GM21786 (cell line): ENCODE measurements at regions not wholly inside any gene's neighbourhood (a gene's known extent, or its start where the extent isn't known, plus 50 kb on each side); places are given as distances from the start of the nearest gene placed in this dataset.

Experiments used
- ATAC-seq: cut with Tn5 transposase; IDR thresholded peaks from one replicate; pipeline ENCODE4 v1.9.1; 2021; ENCODE audit not compliant: unreplicated experiment

DNA sequence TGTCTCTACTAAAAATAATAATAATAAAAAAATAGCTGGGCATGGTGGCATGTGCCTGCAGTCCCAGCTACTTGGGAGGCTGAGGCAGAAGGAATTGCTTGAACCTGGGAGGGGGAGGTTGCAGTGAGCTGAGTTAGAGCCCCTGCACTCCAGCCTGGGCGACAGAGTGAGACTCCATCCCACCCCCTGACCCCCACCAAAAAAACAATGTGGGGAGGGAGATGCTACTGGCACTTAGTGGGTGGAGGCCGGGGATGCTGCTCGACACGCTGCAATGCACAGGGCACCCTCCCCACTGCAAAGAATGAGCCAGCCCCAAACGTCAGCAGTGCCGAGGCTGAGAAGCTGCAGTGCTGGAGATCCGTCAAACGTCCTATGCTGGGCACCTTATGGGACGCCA is 77.5 kb upstream of the MAP1LC3B2 start:
- no peak for ATAC-seq

DNA sequence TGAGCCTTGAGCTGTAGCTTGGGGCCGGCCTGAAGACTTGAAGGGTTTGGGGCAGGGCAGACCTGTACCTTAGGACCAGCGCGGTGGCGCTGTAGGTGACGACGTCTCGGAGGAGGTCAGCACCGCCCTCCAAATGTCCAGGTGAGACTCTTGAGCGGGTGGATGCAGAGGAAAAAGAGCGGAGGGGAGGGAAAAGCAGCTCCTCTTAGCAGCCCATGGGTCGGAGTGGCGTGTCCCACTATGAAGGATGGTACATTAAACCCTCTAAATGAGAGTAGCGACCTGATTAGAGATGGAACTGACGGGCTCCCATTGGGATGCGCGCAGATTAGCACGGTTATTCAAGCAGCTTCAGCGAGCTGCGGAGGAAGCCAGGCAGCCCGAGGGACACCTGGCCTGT is 77.0 kb upstream of the MAP1LC3B2 start:
- no peak for ATAC-seq

DNA sequence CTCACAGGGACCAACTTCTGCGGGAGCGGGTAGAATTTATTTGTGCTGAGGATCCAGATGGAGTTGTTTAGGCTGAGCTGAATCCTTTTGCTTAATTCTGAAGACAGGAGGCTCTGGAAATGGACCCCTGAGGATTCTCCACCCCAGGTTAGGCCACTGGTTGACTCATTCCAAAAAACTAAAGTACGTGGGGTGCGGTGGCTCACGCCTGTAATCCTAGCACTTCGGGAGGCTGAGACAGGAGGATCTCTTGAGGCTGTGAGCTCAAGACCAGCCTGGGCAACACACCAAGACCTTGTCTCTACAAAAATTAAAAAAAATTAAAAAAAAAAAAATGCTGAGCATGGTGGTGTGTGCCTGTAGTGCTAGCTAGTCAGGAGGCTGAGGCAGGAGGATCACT is 76.3 kb upstream of the MAP1LC3B2 start:
- no peak for ATAC-seq

DNA sequence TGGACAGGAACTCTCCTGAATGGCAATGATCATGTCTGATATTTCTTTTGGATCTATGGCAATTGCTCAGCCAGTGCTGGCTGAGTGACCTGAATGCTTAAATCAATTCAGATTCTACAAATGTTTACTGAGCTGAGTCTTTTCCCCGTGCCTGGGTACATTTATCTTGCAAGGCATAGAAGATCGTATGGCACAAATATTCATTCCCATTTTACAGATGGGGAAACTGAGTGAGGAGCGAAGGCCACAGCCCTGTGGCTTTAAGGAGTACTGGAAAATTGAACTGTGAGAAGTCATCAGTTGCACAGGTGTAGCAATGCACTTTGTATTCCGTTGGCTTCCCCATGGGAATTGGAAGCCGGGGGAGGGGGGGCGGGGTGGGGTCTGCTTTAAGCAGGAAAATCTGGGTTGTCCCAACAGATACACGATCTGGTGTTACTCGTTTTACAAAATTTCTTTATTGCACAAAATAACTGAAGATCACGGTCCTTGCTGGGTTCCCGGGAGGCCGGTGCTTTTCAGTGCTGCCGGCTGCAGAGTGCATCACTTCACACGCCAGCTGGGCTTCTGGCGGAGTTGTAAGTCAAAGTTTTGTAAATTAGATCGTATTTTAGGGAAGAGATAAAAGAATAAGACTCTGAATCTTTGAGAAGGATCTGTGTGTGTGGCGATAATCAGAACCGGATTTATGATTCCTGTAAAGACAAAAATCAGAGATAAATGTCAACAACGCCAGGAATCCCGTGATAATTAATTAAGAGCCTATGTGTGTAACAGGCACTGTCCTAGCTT is 75.0 kb upstream of the MAP1LC3B2 start:
- ATAC-seq: no peak

DNA sequence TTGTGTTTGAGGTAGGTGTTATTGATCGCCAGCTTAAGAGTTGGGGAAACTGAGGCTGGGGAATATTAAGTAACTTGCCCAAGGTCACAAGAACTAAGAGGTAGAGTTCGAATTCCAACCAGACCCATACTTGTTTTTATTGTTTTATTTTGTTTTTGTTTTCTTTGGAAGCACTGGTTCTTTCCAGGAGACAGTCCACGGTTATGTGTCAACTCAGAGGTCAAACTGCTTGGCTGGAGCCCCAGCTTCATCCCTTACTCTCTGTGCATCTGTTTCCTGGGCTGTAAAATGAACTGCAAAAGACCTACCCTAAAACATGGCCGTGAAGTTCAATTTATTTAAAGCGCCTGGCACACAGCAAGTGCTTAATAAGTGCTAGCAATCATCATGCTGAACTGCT is 74.4 kb upstream of the MAP1LC3B2 start:
- no peak for ATAC-seq

DNA sequence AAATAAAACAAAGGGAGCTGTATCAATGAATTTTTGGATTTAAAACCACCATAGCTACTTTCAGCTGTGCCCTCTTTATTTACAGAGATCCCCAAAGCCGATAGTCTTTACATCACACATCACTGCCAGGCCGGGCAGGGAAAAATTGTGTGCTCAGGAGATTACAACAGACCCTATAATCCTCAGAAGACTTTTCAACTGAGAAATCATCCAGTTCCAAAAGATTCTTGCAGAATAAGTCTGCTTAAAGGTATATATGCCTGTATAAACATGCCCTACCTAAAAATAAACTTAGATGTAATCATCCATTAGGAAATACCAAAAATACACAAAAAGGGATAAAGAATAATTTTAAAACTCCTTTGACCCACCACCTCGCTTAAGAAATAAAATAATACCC is 70.1 kb upstream of the MAP1LC3B2 start:
- no peak for ATAC-seq

DNA sequence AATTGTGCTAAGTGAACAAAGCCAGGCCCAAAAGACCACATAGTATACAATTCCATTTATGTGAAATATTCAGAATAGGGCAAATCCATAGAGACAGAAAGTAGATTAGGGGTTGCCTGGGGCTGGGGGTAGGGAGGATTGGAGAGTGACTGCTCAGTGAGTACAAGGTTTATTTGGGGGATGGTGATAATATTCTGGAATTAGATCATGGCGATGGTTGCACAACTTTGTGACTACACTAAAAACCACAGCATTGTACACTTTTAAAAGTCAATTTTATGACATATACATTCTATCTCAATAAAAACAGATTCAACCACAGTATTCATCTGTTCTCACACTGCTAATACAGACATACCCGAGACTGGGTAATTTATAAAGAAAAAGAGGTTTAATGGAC is 68.7 kb upstream of the MAP1LC3B2 start:
- no peak for ATAC-seq

DNA sequence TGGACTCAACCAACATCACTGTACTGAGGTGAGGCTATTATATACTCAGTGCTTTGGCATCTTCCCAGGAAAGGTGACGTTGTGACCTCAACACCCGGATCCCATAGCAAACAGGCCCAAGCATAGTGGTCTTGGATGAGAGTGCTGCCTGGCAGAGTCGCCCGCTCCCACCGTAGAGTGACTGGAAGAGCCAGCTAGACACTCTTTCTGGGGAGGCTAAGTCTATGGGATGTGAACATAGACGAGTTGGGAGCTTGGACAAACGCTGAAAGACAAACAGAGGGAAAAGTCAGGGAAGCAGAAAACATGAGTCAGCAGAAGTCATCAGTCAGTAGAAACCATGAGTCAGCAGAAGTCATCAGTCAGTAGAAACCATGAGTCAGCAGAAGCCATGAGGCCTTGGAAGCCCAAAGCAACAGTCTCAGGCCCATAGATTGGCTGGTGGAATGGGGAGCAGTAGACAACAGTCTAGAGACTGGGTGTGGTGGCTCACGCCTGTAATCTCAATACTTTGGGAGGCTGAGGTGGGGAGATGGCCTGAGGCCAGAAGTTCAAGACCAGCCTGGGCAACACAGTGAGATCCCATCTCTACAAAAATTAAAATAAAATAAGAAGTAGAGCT is 66.4 kb upstream of the MAP1LC3B2 start:
- no peak for ATAC-seq

DNA sequence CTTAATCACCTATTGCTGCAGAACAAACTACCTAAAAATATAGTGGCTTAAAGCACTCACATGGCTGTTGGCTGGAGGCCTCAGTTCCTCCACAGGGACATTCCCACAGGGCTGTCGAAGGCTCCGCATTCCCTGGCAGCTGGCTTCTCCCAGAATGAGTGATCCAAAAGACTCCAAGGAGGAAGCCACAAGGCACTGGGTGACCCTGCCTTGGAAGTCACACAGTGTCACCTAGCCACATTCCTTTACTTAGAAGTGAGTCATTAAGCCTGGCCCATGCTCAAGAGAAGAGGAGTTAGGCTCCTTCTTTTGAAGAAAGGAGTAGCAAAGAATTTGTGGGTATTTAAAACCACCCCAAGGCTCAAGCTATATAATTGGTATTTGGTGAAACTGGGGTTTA is 63.9 kb upstream of the MAP1LC3B2 start:
- no peak for ATAC-seq

DNA sequence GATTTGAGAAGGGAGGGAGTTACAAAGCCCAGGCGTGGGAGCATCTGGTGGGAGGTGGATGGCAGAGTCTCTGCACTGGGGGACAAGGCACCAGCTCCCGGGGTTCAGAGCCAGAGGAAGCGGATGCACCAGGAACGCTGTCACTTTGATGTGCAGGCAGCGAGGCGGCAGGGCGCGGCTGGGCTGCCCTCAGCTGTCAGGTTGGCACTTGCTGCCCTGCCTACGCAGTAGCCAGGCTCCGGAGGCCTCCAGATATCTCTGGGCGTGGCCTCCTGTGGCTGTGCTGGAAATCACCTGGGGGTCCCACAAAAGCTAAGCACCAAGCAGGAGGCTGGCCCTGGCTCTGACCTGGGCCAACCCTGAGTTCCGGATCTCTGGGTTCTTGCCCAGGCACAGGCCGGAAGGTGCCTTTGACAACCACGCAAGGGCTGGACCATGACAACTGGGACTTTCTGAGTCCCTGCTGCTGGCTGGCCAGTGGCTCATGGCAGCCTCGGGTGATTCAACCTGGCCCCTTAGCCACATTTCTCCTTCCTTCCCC is 62.1 kb upstream of the MAP1LC3B2 start:
- no peak for ATAC-seq

DNA sequence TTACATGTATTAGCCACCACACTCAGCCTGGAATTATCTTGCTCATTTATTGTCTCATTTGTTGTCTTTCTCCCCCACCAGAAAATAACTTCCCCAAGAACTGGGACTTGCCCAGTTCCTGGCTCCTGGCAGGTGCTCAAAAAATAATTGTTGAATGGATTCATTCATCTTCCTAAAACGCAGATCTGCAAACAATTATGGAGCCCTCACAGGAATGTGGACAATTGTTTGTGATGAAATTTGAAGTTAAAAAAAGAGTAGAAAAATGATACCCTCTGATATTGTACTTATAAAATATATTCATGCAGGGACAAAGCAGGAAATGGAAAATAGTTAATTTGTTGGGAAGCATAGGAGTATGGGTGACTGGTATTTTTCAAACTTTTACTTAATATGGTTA is 60.7 kb upstream of the MAP1LC3B2 start:
- no peak for ATAC-seq

DNA sequence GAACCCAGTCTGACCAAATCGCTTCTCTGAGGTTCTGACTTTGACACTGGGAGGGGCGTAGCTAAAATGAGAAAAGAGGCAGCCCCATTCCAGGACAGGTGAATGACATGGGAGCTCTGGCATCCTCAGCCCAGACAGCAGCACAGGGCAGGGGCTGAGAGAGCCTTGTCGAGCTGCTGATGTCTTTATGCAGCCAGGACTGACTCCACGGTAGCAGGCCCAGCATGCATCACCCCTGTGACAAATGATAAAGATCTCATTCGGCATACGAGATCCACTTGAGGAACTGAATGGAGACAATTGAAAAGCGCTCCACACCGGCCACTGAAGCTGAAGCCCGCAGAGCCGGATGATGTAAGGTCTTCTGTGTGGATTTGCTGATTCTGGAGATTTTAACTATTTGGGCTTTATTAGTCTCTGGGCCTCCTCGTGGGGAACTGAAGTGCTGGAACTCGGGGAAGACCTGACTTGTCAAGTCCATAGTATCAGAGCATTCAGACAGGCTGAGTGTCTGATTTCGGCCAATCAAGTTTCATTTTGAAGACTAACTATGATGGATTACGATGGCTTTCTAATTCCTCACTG is 56.9 kb upstream of the MAP1LC3B2 start:
- no peak for ATAC-seq

DNA sequence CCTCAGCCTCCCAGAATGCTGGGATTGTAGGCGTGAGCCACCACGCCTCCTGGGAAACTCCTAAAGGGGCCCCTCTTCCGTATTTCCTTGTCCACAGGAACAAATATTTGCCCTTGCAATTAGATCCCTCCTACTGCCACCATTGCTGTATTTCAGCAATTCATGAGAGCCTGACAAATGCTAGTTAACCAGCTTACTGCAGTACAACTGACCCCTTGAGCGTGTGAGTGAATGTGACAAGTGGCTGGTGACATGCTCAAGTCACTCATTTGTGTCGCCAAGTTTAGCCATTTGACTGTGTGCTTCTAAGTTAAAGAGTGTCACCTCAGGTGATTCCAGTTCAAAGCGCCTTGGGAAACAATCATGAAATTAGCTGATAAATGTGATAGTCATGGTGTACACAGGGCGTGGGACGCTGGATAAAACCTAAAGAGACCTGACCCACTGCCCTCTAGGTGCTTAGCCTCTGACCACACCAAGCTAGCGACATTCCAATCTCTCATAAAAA is 56.1 kb upstream of the MAP1LC3B2 start:
- no peak for ATAC-seq

DNA sequence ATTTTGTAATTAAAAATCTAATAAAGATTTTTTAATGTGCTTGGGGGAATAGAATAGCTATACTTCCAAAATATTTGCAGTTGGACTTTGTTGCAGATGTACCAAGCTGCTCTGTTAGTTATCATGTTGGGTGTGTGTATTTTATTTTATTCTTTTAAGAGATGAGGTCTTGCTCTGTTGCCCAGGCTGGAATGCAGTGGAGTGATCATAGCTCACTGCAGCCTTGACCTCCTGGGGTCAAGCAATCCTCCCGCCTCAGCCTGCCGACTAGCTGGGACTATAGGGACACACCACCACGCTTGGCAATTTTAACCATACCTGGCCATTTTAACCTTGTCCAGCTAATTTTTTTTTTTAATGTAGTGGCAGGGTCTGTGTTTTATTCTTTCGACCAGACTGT is 54.7 kb upstream of the MAP1LC3B2 start:
- ATAC-seq: no peak

DNA sequence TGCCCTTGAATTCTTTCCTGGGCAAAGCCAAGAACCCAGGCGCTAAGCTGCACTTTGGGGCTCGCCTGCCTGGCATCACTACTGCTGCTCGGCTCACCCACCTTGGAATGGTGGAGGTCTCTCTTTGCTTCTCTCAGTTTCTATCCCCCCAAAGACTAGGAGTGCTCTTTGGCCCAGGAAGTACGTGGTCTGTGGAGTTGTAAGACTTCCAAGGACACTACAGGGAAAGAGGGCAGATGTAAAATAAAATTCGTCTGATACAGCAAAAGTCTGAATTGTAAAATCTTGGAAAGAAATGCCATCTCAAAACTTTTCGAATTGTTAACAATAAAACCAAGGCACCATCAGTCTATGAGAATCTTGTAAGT is 52.5 kb upstream of the MAP1LC3B2 start:
- no peak for ATAC-seq

DNA sequence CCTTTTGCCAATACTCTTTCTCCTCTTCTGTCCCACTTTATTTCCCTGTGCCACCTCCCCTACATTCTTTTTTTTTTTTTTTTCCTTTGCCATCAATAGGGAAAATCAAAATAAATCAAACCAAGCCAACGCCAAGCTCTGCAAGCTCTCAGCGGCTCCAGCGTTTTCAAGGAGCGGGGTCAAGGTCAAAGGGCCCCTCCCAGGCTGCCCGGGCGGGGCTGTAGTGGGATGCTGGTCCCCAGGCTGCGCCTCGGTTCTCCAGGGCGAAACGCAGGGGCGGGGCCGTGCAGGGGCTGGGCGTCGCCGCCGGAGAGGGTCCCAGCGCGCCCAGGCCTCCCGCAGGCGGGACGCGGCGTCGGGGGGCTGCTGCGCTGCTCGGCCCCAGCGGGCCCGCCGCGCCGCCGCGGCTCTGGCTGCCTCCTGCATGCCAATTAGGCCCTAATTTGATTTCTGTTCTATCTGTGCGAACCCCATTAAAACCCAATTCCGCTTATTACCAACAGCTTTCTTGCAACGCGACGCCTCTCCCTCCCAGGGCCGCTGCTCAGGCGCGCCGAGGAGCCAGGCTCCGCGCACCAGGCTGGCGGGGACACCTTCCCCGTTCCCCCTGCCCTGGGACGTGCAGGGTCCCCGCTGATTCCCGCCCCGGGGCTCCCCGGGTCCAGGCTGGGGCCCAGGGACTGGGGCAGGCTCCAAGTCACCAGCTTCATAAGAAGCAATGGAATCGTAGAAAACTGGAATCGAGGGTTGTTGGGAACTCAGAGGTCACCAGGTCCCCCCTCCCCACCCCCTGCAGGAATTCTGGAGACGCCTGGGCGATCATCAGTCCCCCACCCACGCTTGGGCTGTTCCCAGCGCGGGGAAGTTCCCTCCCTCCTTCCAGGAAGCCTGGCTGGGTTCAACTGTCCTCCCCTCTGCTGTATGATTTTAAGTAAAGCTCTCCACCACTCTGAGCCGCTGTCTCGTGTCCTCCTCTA is 50.7 kb upstream of the MAP1LC3B2 start:
- no peak for ATAC-seq
